ENCODE measurements at regions not wholly inside any gene's neighbourhood (a gene's known extent, or its start where the extent isn't known, plus 50 kb on each side); places are given as distances from the start of the nearest gene placed in this dataset.
"Not testable (repeated sequence)": the region's sequence is repeated elsewhere in the genome, so short reads cannot be mapped to it uniquely, and the experiment has no call there.

DNA sequence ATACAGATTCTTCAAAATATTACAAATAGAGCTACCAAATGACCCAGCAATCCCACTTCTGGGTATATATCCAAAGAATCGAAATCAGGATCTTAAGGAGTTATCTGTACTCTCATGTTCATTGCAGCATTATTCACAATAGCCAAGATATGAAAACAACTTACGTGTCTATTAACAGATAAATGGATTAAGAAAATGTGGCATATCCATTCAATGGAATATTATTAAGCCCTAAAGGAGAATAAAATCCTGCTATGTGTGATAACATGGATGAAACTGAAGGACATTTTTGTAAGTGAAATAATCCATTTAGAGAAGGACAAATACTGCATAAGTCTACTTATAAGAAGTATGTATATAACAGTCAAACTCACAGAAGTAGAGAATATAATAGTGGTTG is 450.6 kb downstream of the TMEM232 start:
- Mint-ChIP-seq H3K9me3 (peaks cover 21% of the 10 kb centered on the region), H3K27ac (no peak overlapping the region), H3K4me3 (no peak overlapping the region), H3K36me3 (ENCODE audit: low read depth) (no peaks in the 10 kb centered on the region), H3K4me1 (peaks cover 2% of the 10 kb centered on the region), H3K27me3 (no peaks in the 10 kb centered on the region)
- no peak for DNase-seq
- ATAC-seq = no peak

DNA sequence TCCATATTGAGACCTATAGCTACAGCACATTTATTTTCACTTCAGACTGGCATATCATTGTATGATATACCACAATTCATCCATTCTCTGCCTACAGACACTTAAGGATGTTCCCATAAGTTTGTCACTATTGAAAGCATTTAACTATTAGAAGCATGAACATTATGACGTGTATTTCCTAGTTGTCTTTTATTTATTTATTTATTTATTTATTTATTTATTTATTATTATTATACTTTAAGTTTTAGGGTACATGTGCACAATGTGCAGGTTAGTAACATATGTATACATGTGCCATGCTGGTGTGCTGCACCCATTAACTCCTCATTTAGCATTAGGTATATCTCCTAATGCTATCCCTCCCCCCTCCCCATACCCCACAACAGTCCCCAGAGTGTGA is 448.0 kb downstream of the TMEM232 start:
- not testable (repeated sequence) for H3K4me1 Mint-ChIP-seq; H3K36me3 Mint-ChIP-seq (ENCODE audit: low read depth); H3K27me3 Mint-ChIP-seq; H3K27ac Mint-ChIP-seq; ATAC-seq; DNase-seq; H3K4me3 Mint-ChIP-seq
- peaks cover 38% of the 10 kb centered on the region for H3K9me3 Mint-ChIP-seq

DNA sequence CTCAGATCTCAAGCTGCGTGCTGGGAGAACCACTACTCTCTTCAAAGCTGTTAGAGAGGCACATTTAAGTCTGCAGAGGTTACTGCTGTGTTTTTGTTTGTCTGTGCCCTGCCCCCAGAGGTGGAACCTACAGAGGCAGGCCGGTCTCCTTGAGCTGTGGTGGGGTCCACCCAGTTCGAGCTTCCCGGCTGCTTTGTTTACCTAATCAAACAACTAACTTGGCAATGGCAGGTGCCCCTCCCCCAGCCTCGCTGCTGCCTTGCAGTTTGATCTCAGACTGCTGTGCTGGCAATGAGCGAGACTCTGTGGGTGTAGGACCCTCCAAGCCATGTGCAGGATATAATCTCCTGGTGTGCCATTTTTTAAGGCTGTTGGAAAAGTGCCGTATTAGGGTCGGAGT is 442.4 kb downstream of the TMEM232 start:
- H3K9me3 Mint-ChIP-seq = peaks cover 31% of the 10 kb centered on the region
- DNase-seq; H3K27ac Mint-ChIP-seq; ATAC-seq; H3K27me3 Mint-ChIP-seq; H3K4me1 Mint-ChIP-seq; H3K4me3 Mint-ChIP-seq; H3K36me3 Mint-ChIP-seq (ENCODE audit: low read depth): not testable (repeated sequence)

DNA sequence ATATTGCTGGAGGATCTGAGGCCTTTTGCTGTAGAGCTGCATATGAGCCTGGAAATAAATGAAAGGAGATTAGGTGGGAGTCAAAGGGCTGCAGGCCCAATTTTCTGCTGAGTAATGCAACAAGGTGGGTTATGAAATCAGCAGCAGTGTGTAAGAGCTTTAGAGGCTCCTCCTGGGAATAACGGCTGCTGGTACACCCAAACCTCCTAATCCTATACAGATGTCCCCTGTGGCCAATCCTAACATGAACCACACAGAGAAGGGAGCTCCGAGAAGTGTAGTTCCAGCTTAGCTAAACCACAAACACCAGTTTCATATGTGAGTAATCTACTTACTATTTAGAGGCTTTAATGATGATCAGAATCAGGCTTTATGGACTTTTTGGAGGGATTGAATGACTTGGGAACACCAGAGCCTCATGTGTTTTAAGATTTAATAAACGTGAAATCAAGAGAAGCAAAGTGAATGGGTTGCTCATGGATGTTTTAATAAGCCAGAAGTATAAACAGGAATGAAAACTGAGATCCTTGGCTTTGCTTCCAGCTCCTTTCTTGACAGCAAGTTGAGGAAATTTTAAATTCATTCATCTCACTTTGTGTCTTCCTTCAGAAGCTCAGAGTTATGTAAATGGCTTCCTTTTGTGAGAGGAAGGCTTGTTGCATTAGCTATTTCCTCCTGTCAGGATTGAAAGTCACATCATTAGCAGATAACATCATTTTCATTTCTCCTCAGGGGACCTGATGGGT is 437.5 kb downstream of the TMEM232 start:
- no peaks in the 10 kb centered on the region for H3K4me1 Mint-ChIP-seq
- DNase-seq (no peak), ATAC-seq (no peak)
- H3K9me3 Mint-ChIP-seq = peaks cover 15% of the 10 kb centered on the region
- H3K36me3 Mint-ChIP-seq (ENCODE audit: low read depth) = no peaks in the 10 kb centered on the region
- H3K4me3 Mint-ChIP-seq = no peak overlapping the region
- no peaks in the 10 kb centered on the region for H3K27me3 Mint-ChIP-seq
- H3K27ac Mint-ChIP-seq = no peak overlapping the region

DNA sequence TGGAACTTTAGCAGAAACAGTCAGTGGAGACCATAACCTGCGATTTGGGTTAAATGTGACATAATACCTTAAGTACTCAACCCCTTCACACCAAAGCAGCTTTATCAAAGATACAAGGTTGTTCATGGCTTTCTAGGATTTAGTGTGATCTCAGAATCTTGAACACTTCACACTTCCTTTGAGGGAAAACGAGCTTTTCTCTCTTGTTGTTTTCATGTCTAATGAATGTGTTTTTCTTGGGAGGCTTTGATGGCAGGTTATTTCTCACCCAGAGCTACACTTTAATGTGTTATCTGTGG is 437.0 kb downstream of the TMEM232 start:
- DNase-seq (no peak), ATAC-seq (no peak)
- no peaks in the 10 kb centered on the region for H3K36me3 Mint-ChIP-seq (ENCODE audit: low read depth)
- no peaks in the 10 kb centered on the region for H3K27me3 Mint-ChIP-seq
- no peak overlapping the region for H3K27ac Mint-ChIP-seq
- no peak overlapping the region for H3K4me3 Mint-ChIP-seq
- H3K9me3 Mint-ChIP-seq = peaks cover 14% of the 10 kb centered on the region
- H3K4me1 Mint-ChIP-seq = no peaks in the 10 kb centered on the region

DNA sequence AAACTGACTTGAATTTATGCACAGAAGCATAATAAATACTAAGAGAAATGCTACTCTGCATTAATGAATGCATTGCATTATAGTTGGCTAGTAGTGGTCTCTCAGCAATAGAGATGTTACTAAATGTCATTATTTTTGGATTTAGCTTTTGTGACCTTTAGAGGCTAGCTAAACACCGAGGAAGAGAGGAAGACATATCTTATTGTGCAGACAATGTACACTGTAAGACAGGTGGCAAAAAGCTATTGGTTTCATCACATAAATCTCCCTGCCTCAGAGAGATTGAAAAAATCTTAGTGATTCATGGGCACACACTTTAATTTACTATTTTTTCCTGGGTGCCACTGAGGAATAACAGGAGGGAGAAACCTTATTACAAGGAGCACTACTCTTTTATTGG is 435.9 kb downstream of the TMEM232 start:
- DNase-seq = no peak
- Mint-ChIP-seq H3K4me1 (no peaks in the 10 kb centered on the region), H3K4me3 (no peak overlapping the region), H3K36me3 (ENCODE audit: low read depth) (no peaks in the 10 kb centered on the region), H3K9me3 (peaks cover 8% of the 10 kb centered on the region), H3K27me3 (no peaks in the 10 kb centered on the region), H3K27ac (no peak overlapping the region)
- no peak for ATAC-seq

DNA sequence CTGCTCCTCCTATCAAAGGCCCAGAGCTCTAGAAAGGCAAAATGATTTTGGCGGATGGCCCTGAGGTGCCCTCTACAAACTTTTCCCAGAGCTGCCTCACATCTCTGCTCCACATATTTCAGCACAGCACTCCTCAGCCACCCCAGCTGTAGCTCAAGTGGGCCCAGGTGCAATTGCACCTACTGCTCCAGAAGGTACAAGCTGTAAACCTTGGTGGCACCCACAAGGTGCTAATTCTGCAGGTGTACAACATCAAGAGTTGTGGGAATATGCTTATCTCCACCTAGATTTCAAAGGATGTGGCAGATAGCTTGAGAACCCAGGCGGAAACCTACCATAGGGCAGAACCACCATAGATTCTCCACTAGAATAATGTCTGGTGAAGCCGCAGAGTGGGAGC is 432.2 kb downstream of the TMEM232 start:
- ATAC-seq = no peak
- no peak for DNase-seq
- Mint-ChIP-seq H3K9me3 (peaks cover 8% of the 10 kb centered on the region), H3K27me3 (no peaks in the 10 kb centered on the region), H3K36me3 (ENCODE audit: low read depth) (no peaks in the 10 kb centered on the region), H3K4me1 (no peaks in the 10 kb centered on the region), H3K4me3 (no peak overlapping the region), H3K27ac (no peak overlapping the region)

DNA sequence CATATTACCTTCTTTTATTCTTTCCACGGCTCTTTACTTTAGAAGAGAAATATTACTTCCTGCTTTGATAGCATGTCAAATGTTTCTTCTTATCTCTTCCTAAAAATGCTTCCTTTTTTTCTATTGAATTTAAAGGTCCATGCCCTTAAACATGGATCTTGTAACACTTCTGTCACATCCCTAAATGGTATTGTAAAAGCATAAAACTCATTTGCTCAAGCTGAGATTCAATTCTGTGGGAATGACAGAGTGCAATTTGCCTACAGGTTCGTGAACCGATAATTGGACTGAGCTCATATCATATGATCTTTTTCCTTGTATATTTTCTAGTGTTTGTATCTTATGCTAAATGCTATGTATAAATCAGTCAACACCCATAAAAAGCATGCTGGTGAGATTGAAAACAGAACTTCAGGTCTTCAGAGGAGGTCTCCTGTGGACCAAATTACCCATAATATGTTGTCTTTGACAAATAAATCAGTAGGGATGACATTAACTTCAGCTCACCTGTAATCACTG is 429.3 kb downstream of the TMEM232 start:
- Mint-ChIP-seq H3K27ac (no peak overlapping the region), H3K36me3 (ENCODE audit: low read depth) (no peaks in the 10 kb centered on the region), H3K4me1 (no peaks in the 10 kb centered on the region), H3K4me3 (no peak overlapping the region), H3K27me3 (no peaks in the 10 kb centered on the region), H3K9me3 (peaks cover 16% of the 10 kb centered on the region)
- DNase-seq (no peak), ATAC-seq (no peak)

DNA sequence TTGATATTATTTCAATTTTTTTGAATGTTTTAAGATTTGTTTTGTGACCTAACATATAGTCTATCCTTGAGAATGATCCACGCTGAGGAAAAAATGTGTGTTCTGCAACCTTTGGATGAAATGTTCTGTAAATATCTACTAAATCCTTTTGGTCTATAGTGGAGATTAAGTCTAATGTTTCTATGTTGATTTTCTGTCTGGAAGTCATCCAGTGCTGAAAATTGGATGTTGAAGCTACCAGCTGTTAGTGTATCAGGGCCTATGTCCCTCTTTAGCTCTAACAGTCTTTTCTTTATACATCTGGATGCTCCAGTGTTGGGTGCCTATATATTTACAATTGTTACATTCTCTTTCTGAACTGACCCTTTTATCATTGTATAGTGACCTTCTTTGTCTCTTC is 422.3 kb downstream of the TMEM232 start:
- no peaks in the 10 kb centered on the region for H3K27me3 Mint-ChIP-seq
- DNase-seq (no peak), ATAC-seq (no peak)
- H3K9me3 Mint-ChIP-seq = peaks cover 25% of the 10 kb centered on the region
- H3K4me3 Mint-ChIP-seq = no peak overlapping the region
- no peaks in the 10 kb centered on the region for H3K4me1 Mint-ChIP-seq
- no peak overlapping the region for H3K27ac Mint-ChIP-seq
- H3K36me3 Mint-ChIP-seq (ENCODE audit: low read depth) = peaks cover 5% of the 10 kb centered on the region

DNA sequence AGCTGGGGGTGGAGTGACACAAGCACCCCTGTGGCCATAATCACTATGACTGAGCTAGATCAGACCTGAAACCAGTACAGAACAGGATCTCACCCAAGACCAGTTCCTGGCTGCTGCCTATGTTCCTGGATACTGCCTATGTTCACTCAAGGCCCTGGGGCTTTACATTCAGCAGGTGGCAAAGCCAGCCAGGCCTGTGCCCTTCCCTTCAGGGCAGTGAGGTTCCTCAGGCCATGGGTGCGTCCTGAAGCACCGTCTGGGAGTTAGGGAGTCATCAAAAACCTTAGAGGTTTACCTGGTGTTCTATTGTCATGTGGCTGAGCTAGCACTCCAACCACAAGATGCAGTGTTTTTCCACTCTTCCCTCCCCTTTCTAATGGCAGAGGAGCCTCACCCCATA is 419.8 kb downstream of the TMEM232 start:
- peaks cover 22% of the 10 kb centered on the region for H3K9me3 Mint-ChIP-seq
- no peak for DNase-seq
- no peak overlapping the region for H3K4me3 Mint-ChIP-seq
- H3K27ac Mint-ChIP-seq = no peak overlapping the region
- H3K27me3 Mint-ChIP-seq = no peaks in the 10 kb centered on the region
- ATAC-seq = no peak
- H3K36me3 Mint-ChIP-seq (ENCODE audit: low read depth) = peaks cover 6% of the 10 kb centered on the region
- no peaks in the 10 kb centered on the region for H3K4me1 Mint-ChIP-seq

DNA sequence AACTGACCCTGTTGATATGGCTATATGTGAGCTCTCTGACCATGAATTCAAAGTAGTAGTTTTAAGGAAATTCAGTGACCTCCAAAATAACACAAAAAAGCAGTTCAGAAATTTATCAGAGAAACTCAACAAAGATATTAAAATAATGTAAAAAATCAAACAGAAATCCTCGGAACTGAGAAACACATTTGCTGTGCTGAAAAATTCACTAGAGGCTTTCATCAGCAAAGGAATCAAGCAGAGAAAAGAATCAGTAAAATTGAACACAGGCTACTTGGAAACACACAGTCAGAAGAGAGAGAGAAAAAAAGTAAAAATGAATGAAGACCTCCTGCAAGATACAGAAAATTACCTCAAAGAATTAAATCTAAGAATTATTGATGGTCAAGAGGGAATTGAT is 417.2 kb downstream of the TMEM232 start:
- no peaks in the 10 kb centered on the region for H3K4me1 Mint-ChIP-seq
- H3K4me3 Mint-ChIP-seq = no peak overlapping the region
- no peaks in the 10 kb centered on the region for H3K27me3 Mint-ChIP-seq
- H3K36me3 Mint-ChIP-seq (ENCODE audit: low read depth) = peaks cover 6% of the 10 kb centered on the region
- H3K27ac Mint-ChIP-seq = no peak overlapping the region
- DNase-seq (no peak), ATAC-seq (no peak)
- H3K9me3 Mint-ChIP-seq = peaks cover 13% of the 10 kb centered on the region

DNA sequence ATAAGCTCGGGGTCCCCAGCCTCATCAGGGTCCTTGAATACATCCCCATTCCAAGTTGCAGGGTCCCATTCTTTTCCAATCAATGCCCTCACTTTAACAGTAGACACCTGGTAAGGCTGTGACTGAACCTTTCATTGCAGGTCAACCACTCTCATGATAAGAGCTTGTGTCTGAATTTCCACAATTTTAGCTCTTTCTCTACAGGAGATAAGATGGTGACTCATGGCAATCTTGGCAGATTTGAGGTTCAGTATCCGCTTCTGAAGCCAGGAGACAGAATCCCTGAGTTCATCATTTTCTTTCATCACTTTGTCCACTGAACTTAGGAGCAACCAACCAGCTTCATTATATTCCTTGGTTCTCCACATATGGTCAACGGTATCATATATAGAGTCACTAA is 409.9 kb downstream of the TMEM232 start:
- not testable (repeated sequence) for H3K4me1 Mint-ChIP-seq; DNase-seq; H3K9me3 Mint-ChIP-seq; ATAC-seq; H3K27me3 Mint-ChIP-seq; H3K4me3 Mint-ChIP-seq; H3K36me3 Mint-ChIP-seq (ENCODE audit: low read depth); H3K27ac Mint-ChIP-seq

DNA sequence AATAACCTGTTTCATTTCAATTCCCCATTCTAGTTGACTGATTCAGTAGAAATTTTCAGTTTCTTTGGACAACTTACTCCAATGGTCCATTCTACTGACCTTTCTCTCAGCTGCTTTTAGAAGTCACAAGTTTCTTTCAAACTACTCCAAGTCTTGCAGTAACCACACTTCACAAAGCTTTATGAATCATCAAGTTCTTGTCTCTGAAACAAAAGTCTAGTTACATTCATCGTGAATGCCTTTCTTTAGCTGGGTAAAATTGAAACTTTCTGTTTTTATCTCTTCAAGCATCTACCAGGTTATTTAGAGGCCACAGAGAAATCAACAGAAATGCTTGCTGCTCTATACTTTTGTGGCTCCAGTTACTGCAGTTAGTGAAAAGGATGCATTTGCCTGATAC is 405.4 kb downstream of the TMEM232 start:
- no peaks in the 10 kb centered on the region for H3K4me1 Mint-ChIP-seq
- no peak overlapping the region for H3K27ac Mint-ChIP-seq
- no peaks in the 10 kb centered on the region for H3K9me3 Mint-ChIP-seq
- H3K36me3 Mint-ChIP-seq (ENCODE audit: low read depth) = no peaks in the 10 kb centered on the region
- H3K4me3 Mint-ChIP-seq = no peak overlapping the region
- H3K27me3 Mint-ChIP-seq = no peaks in the 10 kb centered on the region
- no peak for DNase-seq
- ATAC-seq = no peak

DNA sequence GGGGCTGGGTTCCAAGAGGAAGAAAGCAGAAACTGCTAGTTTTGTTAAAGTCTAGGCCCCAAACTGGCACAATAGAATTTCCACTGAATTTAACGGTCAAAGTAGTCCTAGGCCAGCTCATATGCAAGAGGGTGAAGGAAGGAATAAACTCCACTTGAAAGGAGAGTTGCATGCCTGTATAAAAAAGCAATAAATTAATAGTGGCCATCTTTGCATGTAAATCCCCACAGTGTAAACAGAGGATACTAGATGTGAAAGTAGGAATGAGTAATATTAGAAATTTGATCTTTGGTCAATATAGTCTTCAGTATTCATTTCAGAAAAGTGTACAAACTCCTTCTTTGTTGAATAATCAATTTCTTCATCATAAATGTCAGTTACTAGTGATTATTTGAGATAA is 403.1 kb downstream of the TMEM232 start:
- no peak for DNase-seq
- H3K36me3 Mint-ChIP-seq (ENCODE audit: low read depth) = no peaks in the 10 kb centered on the region
- no peaks in the 10 kb centered on the region for H3K27me3 Mint-ChIP-seq
- no peak for ATAC-seq
- H3K9me3 Mint-ChIP-seq = no peaks in the 10 kb centered on the region
- no peaks in the 10 kb centered on the region for H3K4me1 Mint-ChIP-seq
- no peak overlapping the region for H3K27ac Mint-ChIP-seq
- H3K4me3 Mint-ChIP-seq = no peak overlapping the region

DNA sequence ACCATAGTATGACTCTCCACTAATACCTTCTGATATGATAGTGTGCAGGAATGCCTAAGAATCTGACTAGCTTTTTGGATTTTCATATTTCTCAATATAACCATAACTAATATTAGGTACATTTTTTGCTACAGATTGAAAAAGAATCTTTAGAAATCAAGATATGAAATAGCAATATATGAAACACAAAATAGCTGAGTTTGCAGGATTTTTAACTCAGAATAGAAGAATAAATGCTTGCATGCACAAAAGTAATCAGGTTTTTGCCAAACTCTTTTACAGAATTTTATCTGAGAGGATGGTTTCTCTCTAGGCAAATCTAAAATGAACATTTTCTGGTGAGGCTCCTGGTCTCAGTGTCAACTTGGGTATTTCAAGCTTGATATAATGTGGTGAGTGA is 402.6 kb downstream of the TMEM232 start:
- Mint-ChIP-seq H3K9me3 (peaks cover 2% of the 10 kb centered on the region), H3K4me3 (no peak overlapping the region), H3K27me3 (no peaks in the 10 kb centered on the region), H3K36me3 (ENCODE audit: low read depth) (no peaks in the 10 kb centered on the region), H3K27ac (no peak overlapping the region), H3K4me1 (no peaks in the 10 kb centered on the region)
- DNase-seq = no peak
- no peak for ATAC-seq

DNA sequence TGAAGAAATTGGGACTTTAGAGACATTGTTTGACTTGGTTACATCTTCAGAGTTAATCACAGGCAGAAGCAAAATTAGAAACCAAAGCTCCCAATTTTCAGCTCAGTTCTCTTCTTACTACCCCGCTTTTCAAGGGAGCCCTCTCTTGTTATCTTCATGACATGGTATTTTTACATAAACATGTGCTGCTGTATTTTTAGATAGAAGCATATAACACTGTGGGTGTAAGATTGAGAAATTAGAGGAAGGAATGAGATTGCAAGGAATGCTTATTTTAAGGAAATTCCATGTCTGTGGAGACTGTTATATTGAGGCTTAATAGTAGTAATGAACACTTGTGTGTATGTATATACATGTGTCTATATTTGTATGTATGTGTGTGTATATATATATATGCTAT is 401.6 kb downstream of the TMEM232 start:
- Mint-ChIP-seq H3K36me3 (ENCODE audit: low read depth) (no peaks in the 10 kb centered on the region), H3K4me1 (no peaks in the 10 kb centered on the region), H3K4me3 (no peak overlapping the region), H3K9me3 (peaks cover 6% of the 10 kb centered on the region), H3K27me3 (no peaks in the 10 kb centered on the region), H3K27ac (no peak overlapping the region)
- DNase-seq (no peak), ATAC-seq (no peak)

Data from activated naive CD8-positive, alpha-beta T cell treated with anti-CD3 and anti-CD28 coated beads, Interleukin-2, amount 50 U/mL, for 24 hours (primary cell).